Right lung (tissue), 2 donors: ENCODE measurements at regions not wholly inside any gene's neighbourhood (a gene's known extent, or its start where the extent isn't known, plus 50 kb on each side); places are given as distances from the start of the nearest gene placed in this dataset.
"Not testable (repeated sequence)": the region's sequence is repeated elsewhere in the genome, so short reads cannot be mapped to it uniquely, and the experiment has no call there.

Experiments
- DNase-seq, 2 donors: peaks; one replicate each; pipeline ENCODE4 v3.0.0-alpha.2; 2013

- DNase-seq = no peak
Observed at GRCh38 chr4:78691971-78692821, 84.0 kb upstream of the BMP2K start.

- no peak for DNase-seq
Observed at GRCh38 chr4:78692822-78693170, 83.4 kb upstream of the BMP2K start.

GRCh38 chr4:78693777-78694456 lies 82.2 kb upstream of the BMP2K start:
- no peak for DNase-seq

- DNase-seq = no peak
Observed at GRCh38 chr4:78694457-78694787, 81.7 kb upstream of the BMP2K start.

- DNase-seq = no peak
Observed at GRCh38 chr4:78695910-78696309, 80.2 kb upstream of the BMP2K start.

- DNase-seq = no peak
Observed at GRCh38 chr4:78703079-78703478, 73.1 kb upstream of the BMP2K start.

GRCh38 chr4:78704317-78704716 lies 71.8 kb upstream of the BMP2K start:
- DNase-seq = no peak

- DNase-seq = no peak
Observed at GRCh38 chr4:78704981-78705683, 71.0 kb upstream of the BMP2K start.

GRCh38 chr4:78706302-78706701 lies 69.8 kb upstream of the BMP2K start:
- DNase-seq = no peak

- no peak for DNase-seq
Observed at GRCh38 chr4:78707268-78707667, 68.9 kb upstream of the BMP2K start.

GRCh38 chr4:78707793-78708192 lies 68.4 kb upstream of the BMP2K start:
- no peak for DNase-seq

- no peak for DNase-seq
Observed at GRCh38 chr4:78710536-78710935, 65.6 kb upstream of the BMP2K start.

GRCh38 chr4:78711676-78712075 lies 64.5 kb upstream of the BMP2K start:
- DNase-seq = no peak

GRCh38 chr4:78714598-78714997 lies 61.6 kb upstream of the BMP2K start:
- DNase-seq = not testable (repeated sequence)

- DNase-seq = not testable (repeated sequence)
Observed at GRCh38 chr4:78715372-78715771, 60.8 kb upstream of the BMP2K start.

GRCh38 chr4:78717712-78718111 lies 58.4 kb upstream of the BMP2K start:
- not testable (repeated sequence) for DNase-seq

- no peak for DNase-seq
Observed at GRCh38 chr4:78720204-78720603, 55.9 kb upstream of the BMP2K start.

GRCh38 chr4:78720994-78721677 lies 55.0 kb upstream of the BMP2K start:
- DNase-seq = peak; percentile 14 to 34

GRCh38 chr4:78721747-78722146 lies 54.4 kb upstream of the BMP2K start:
- DNase-seq = no peak

- DNase-seq = no peak
Observed at GRCh38 chr4:78722320-78722719, 53.8 kb upstream of the BMP2K start.

- DNase-seq = no peak
Observed at GRCh38 chr4:78722878-78723277, 53.3 kb upstream of the BMP2K start.
